Dendritic cell treated with granulocyte-macrophage colony-stimulating factor and Interleukin-4, amounts not matched to agents 40 ng/mL and 50 ng/mL, for 4 days (primary cell): ENCODE measurements at regions not wholly inside any gene's neighbourhood (a gene's known extent, or its start where the extent isn't known, plus 50 kb on each side); places are given as distances from the start of the nearest gene placed in this dataset.
"Not testable (repeated sequence)": the region's sequence is repeated elsewhere in the genome, so short reads cannot be mapped to it uniquely, and the experiment has no call there.

Source experiments
- H3K27ac Mint-ChIP-seq: one replicate; pipeline ENCODE4 v1.8.0; 2022; ENCODE audit warnings: mild to moderate bottlenecking, mixed read lengths
- H3K27me3 Mint-ChIP-seq: one replicate; pipeline ENCODE4 v1.8.0; 2022; ENCODE audit warnings: mild to moderate bottlenecking, mixed read lengths
- H3K36me3 Mint-ChIP-seq: one replicate; pipeline ENCODE4 v1.8.0; 2022; ENCODE audit warnings: low read depth, mixed read lengths
- H3K4me1 Mint-ChIP-seq: one replicate; pipeline ENCODE4 v1.8.0; 2022; ENCODE audit warnings: low read depth, mixed read lengths
- H3K4me3 Mint-ChIP-seq: one replicate; pipeline ENCODE4 v1.8.0; 2022; ENCODE audit warnings: mild to moderate bottlenecking, moderate library complexity, mixed read lengths
- H3K9me3 Mint-ChIP-seq: one replicate; pipeline ENCODE4 v1.8.0; 2022; ENCODE audit warnings: mixed read lengths
- intact Hi-C: fragments of 100-400 bp; cut with micrococcal nuclease; formaldehyde crosslinking; loops from one replicate; pipeline ENCODE4 v1.15.0; 2022

DNA sequence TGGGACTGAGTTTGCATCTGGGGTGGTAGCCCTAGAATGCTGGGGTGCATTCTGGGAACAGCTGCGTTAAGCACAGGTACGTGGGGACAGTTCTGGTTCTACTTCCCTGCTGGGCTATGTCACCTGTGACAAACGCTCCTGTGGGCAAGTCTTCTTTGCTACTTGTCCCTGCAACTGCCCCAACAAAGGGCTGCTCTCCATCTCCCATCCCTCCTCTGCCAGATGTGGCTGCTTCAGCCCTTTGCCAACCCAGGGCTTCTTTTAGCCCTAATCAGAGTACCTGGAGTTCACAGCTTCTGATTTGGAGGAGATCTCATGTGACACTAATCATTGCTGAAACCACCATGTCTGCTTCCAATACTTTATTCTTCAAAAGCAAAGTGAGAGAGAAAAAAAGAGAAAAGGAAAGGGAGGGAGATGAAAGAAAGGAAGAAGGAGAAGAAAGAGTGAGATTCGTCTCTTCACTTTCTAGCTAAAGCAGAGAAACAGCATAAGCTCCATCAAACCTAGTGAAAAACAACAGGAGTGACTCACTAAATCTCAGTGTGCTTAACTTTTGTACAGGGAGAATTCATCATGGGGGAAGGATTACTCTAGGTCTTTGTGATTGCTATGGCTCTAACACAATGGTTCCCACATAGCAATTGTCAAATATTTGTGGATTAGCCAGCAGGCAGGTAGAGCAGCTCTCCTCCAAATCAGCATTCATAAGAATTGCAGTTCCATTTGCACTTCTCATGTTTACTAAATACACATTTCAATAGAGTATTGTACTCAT, 174.8 kb downstream of the LRIG3 start:
- Mint-ChIP-seq H3K27ac (no peak overlapping the region), H3K27me3 (no peaks in the 10 kb centered on the region), H3K36me3 (no peaks in the 10 kb centered on the region), H3K4me3 (no peak overlapping the region), H3K9me3 (peaks cover 38% of the 10 kb centered on the region), H3K4me1 (no peaks in the 10 kb centered on the region)
- intact Hi-C loops = no loop called here

DNA sequence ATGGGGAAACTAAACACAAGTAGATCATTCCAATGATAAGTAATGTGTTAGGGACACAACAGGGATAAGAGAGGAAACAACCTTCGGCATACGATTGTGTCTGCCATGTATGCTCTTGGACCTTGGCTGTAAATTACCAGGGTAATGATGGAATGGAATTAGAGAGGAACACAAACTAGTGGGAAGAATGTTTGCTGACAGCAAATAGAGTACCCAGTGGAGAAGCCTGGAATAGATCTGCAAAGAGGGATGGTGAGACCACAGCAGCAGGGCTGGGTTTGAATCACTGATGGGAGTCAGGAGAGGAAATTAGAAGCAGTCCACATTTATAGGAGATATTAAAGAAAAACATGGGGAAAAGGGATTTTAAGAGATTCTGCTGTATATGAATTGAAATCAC, 172.8 kb downstream of the LRIG3 start:
- H3K27ac Mint-ChIP-seq = no peak overlapping the region
- peaks cover 18% of the 10 kb centered on the region for H3K9me3 Mint-ChIP-seq
- intact Hi-C loops = no loop called here

DNA sequence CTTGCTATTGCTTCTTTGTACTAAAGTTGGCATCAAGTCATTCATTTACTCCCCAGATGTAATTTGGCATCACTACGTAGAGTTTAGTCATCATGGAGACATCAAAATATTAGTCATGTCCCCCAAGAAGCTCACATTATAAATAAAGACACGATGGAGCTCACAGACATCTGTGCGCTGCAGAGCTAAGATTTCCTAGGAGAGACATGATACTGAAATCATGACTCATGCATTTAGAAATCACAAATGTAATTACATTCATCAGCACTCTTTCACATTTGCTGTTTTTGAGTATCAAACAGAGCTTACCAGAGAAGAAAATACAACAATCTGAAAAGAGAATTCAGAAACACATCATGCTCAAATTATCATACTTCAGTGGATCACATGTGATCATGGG, 169.8 kb downstream of the LRIG3 start:
- Mint-ChIP-seq H3K4me1 (no peaks in the 10 kb centered on the region), H3K27me3 (no peaks in the 10 kb centered on the region), H3K27ac (no peak overlapping the region), H3K36me3 (no peaks in the 10 kb centered on the region), H3K4me3 (no peak overlapping the region), H3K9me3 (peaks cover 12% of the 10 kb centered on the region)
- intact Hi-C loops = no loop called here

More for the DNA sequence above, 172.8 kb downstream of the LRIG3 start:
- Mint-ChIP-seq H3K36me3 (no peaks in the 10 kb centered on the region), H3K4me1 (no peaks in the 10 kb centered on the region), H3K4me3 (no peak overlapping the region), H3K27me3 (no peaks in the 10 kb centered on the region)

DNA sequence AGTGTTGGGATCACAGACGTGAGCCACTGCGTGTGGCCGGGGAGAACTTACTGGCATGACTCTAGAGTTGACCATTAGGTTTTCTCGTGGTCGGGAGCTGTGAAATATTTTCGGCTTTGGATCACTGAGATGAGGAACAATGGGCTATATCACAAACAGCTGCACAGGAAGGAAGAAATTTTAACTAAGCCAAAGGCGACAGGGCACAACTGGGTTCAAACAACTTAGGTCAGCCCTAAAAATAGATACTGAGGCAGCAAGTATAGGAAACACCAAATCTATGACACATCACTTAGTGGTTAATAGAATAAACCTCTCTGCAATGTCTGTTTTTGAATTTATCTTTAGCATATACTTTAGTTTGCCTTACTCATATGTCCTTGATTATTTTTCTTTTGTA, 162.9 kb downstream of the LRIG3 start:
- intact Hi-C loops = no loop called here
- Mint-ChIP-seq H3K27me3 (no peaks in the 10 kb centered on the region), H3K36me3 (no peaks in the 10 kb centered on the region), H3K9me3 (peaks cover 26% of the 10 kb centered on the region), H3K27ac (no peak overlapping the region), H3K4me1 (no peaks in the 10 kb centered on the region), H3K4me3 (no peak overlapping the region)

DNA sequence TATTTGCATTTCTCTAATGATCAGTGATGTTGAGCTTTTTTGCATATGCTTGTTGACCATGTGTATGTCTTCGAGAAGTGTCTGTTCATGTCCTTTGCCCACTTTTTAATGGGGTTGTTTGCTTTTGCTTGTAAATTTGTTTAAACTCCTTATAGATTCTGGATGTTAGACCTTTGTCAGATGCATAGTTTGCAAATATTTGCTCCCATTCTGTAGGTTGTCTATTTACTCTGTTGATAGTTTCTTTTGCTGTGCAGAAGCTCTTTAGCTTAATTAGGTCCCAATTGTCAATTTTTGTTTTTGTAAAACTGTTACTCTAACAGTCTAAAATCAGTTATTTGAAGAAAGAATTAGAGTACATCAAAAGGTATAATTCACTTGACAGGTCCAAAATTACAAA, 160.6 kb downstream of the LRIG3 start:
- H3K4me1 Mint-ChIP-seq, H3K4me3 Mint-ChIP-seq, H3K27me3 Mint-ChIP-seq, H3K36me3 Mint-ChIP-seq, H3K27ac Mint-ChIP-seq, intact Hi-C loops: not testable (repeated sequence)
- peaks cover 26% of the 10 kb centered on the region for H3K9me3 Mint-ChIP-seq

DNA sequence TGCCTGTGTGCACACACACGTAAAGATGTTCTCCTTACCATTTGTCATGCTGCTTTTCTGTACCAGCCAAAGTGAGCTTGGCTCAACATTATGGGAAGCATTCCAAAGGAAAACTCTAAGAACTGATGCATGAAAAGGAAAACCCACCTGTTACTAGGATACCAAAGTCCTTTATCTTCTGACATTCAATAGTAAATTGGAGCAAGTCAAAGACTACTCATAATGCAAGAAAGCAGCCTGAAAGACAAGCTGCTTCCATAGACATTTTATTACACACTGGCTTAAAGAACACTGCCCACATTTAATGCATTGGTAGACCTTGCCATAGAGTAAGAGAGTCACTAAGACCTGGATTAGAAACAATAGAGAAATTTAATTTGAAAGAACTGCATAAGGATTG, 159.0 kb downstream of the LRIG3 start:
- Mint-ChIP-seq H3K9me3 (peaks cover 18% of the 10 kb centered on the region), H3K27ac (no peak overlapping the region), H3K36me3 (no peaks in the 10 kb centered on the region), H3K27me3 (no peaks in the 10 kb centered on the region), H3K4me1 (no peaks in the 10 kb centered on the region), H3K4me3 (no peak overlapping the region)
- intact Hi-C loops = no loop called here

DNA sequence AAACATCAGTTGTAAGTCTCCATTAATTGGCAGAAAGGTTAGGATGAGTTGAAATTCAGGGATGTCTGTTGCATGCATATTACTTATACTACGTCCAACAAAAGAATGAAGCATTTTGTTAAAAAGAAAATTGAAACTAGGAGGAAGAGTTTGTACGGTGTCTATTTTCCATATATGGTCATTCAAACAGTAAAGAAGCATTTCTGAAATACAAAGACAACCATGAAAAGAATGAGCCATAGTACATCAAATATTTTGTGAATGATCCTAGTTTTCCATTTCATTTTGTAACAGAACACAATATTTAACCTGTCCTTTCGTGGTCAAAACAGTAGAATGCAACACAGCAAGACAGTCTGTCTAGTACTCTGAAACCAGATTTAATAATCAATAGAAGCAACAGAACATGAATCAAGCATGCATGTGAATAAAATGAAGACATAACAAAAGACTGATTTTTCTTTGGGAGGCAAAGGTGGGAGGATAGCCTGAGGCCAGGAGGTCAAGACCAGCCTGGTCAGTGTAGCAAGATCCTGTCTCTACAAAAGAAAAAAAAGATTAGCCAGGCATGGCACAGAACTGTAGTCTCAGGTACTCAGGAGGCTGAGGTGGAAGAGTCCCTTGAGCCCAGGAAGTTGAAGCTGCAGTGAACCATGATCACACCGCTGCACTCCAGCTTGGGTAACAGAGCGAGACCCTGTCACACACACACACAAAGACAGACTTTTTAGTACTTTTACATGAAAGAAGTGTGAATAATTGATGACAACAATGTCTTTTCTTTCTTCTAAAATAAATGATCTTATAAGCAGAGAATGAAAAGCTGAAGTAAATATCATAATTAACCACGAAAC, 156.0 kb downstream of the LRIG3 start:
- peaks cover 11% of the 10 kb centered on the region for H3K9me3 Mint-ChIP-seq
- H3K27me3 Mint-ChIP-seq = no peaks in the 10 kb centered on the region
- intact Hi-C loops = no loop called here
- H3K4me1 Mint-ChIP-seq = no peaks in the 10 kb centered on the region
- no peak overlapping the region for H3K4me3 Mint-ChIP-seq
- no peak overlapping the region for H3K27ac Mint-ChIP-seq
- H3K36me3 Mint-ChIP-seq = no peaks in the 10 kb centered on the region

DNA sequence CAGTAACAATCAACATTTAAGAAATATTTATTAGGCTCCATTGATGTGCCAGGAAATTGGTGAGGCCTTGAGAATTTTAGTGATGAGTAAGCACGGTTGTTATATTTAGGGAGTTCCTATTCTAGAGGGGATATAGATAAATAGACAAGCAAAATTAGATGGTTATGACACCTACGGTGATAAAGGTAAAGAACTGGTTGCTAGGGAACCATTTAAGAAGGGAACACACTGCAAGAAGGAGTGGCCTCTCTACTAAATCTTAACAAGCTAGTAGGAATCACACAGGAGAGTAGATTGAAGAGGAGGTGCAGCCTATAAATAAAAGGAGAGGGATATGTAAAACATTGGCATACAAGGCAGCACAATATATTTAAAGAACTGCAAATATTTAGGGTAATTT, 155.2 kb downstream of the LRIG3 start:
- H3K4me3 Mint-ChIP-seq = no peak overlapping the region
- intact Hi-C loops = no loop called here
- no peaks in the 10 kb centered on the region for H3K27me3 Mint-ChIP-seq
- H3K27ac Mint-ChIP-seq = no peak overlapping the region
- H3K4me1 Mint-ChIP-seq = no peaks in the 10 kb centered on the region
- H3K36me3 Mint-ChIP-seq = no peaks in the 10 kb centered on the region
- peaks cover 18% of the 10 kb centered on the region for H3K9me3 Mint-ChIP-seq

DNA sequence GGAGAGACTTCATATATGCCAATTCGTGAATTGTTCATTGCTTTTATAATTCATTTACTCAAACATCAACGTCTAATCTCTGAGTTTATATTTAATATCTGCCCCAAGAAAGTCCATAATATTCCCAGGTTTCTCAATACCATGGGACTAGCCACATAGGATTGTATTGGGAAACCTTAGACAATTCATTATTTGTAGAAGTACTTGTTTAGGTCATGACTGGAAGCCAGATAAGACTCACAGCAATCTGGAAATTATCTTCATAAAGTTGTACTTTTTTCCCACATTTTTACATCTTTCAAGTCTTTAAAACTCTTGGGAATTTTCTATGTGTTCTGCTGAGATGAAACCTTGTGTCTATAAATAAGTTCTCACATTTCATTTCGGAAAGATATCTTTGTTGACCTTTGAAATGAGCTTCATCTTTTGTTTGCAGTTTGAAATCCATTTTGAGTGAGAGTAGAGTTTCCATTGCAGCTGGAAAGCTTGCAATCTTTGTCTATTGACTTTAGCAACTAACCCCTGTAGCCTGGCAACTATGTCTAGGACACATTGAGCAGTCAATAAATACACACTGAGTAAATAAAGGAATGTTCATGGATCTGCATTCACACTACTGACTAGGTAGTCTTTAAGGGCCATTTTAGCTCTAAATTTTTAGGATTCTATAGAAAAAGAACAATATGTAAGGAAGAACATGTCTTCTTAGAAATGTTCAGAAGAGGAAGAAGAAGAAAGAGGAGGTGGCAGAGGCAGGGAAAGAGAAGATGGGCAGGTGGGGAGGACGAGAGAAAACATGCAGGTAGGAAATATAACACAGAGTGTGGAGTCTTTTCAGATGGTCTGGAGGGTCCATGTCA, 154.4 kb downstream of the LRIG3 start:
- Mint-ChIP-seq H3K27ac (no peak overlapping the region), H3K27me3 (no peaks in the 10 kb centered on the region), H3K36me3 (no peaks in the 10 kb centered on the region), H3K9me3 (peaks cover 25% of the 10 kb centered on the region), H3K4me3 (no peak overlapping the region), H3K4me1 (no peaks in the 10 kb centered on the region)
- intact Hi-C loops = no loop called here

DNA sequence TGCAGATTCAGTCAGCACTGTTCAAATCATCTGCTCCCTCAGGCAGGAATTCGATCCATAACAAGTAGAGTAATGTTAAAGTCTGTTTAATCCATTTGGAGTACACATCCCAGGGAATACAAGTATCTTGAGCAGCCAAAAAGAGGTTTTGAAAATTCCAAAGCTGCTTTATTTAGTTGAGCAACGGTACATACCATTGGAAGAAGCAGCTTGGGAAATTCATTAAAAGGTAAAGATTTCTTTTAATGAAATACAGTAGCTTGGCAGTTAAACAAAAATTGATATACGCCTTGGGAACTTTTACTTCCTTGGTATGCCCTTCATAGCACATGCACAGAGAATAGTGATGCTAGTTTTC, 153.8 kb downstream of the LRIG3 start:
- intact Hi-C loops = no loop called here
- H3K9me3 Mint-ChIP-seq = peaks cover 31% of the 10 kb centered on the region
- H3K27me3 Mint-ChIP-seq = no peaks in the 10 kb centered on the region
- H3K36me3 Mint-ChIP-seq = no peaks in the 10 kb centered on the region
- H3K4me1 Mint-ChIP-seq = no peaks in the 10 kb centered on the region
- H3K4me3 Mint-ChIP-seq = no peak overlapping the region
- H3K27ac Mint-ChIP-seq = no peak overlapping the region

DNA sequence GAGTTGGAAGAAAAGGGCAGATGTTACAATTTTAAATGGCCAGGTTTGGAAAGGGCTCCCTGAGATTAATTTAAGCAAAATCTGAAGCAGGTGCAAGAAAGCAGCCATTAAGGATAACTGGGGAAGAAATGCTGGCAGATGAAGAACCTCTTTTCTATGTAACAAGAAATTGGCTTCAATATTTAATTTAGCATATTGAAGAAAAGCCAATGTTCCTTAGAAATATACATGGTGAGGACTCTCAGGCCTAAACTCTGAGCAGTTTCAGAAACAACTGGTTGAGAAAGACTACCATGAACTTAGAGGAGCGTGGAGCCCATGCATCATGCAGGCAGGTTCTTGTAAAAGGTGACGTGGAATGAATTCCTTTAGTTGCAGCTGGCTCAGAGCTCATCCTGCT, 152.8 kb downstream of the LRIG3 start:
- no peaks in the 10 kb centered on the region for H3K36me3 Mint-ChIP-seq
- intact Hi-C loops = no loop called here
- no peak overlapping the region for H3K27ac Mint-ChIP-seq
- no peaks in the 10 kb centered on the region for H3K4me1 Mint-ChIP-seq
- peaks cover 35% of the 10 kb centered on the region for H3K9me3 Mint-ChIP-seq
- H3K4me3 Mint-ChIP-seq = no peak overlapping the region
- no peaks in the 10 kb centered on the region for H3K27me3 Mint-ChIP-seq

DNA sequence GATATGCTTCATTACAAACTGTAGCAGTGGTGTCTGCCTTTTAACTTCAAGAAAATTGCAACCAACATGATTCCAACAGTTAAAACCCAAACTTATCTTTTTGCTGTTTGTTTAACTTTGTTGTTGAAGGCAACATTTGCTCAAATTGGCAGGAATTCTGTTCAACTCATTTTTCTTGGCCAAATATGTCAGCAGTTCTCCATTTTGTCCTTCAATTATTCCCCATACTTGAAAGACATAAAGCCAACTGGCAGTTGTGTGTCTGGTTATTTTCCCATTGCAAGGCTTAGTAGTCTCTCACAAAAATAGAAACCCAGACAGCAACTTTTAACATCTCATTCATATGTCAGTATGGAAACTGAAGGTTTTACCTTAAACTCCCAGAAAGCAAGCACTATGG, 146.3 kb downstream of the LRIG3 start:
- Mint-ChIP-seq H3K27me3 (no peaks in the 10 kb centered on the region), H3K4me1 (no peaks in the 10 kb centered on the region), H3K27ac (no peak overlapping the region), H3K36me3 (no peaks in the 10 kb centered on the region), H3K9me3 (peaks cover 27% of the 10 kb centered on the region), H3K4me3 (no peak overlapping the region)
- intact Hi-C loops = no loop called here

DNA sequence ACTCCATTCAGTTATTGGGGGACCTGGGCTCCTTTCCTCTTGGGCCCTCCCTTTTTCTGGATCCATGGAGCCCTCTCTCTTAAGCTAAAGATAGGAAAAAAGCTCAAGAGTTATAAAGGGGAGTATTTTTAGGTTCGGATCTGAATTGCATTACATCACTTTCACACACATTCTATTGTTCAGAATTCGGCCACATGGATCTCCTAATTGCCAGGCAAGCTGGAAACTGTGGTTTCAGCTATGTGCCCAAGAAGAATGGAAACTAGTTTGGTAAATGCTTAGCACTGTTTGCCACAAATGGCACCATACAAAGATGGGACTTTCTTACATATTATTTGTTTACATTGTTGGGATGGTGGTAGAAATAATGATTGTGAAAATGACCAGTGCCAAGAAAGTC, 145.6 kb downstream of the LRIG3 start:
- Mint-ChIP-seq H3K4me1 (no peaks in the 10 kb centered on the region), H3K27ac (no peak overlapping the region), H3K4me3 (no peak overlapping the region), H3K27me3 (no peaks in the 10 kb centered on the region), H3K9me3 (peaks cover 20% of the 10 kb centered on the region), H3K36me3 (no peaks in the 10 kb centered on the region)
- intact Hi-C loops = no loop called here

DNA sequence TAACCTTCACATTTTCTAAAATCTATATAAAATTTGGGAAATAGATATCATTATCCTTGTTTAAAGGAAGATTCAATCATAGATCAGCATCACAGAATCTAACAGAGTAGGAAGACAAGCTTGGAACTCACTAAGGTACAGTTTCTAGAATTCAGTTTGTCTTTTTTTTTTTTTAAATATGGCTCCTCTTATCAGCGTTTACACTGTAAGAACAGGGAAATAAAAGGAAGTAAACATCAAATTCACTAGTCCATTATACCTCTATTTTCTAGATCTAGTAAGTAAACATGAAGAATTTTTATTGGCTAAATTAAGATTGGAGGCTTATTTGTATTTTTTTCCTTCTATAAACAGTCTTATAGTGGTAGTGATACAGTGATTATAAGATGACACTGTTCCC, 144.9 kb downstream of the LRIG3 start:
- no peaks in the 10 kb centered on the region for H3K36me3 Mint-ChIP-seq
- H3K4me3 Mint-ChIP-seq = no peak overlapping the region
- peaks cover 14% of the 10 kb centered on the region for H3K9me3 Mint-ChIP-seq
- intact Hi-C loops = no loop called here
- no peak overlapping the region for H3K27ac Mint-ChIP-seq
- H3K4me1 Mint-ChIP-seq = no peaks in the 10 kb centered on the region
- H3K27me3 Mint-ChIP-seq = no peaks in the 10 kb centered on the region
